Skeletal muscle tissue (tissue), 3 donors: ENCODE measurements at regions not wholly inside any gene's neighbourhood (a gene's known extent, or its start where the extent isn't known, plus 50 kb on each side); places are given as distances from the start of the nearest gene placed in this dataset.

Experiments used
- H3K27ac ChIP-seq: one replicate; pipeline ENCODE4 v1.7.0; 2013; ENCODE audit warnings: mild to moderate bottlenecking, low read depth, low read length, inconsistent platforms
- H3K27me3 ChIP-seq, 3 donors: one replicate each; pipeline ENCODE4 v1.7.0; 2013; ENCODE audit warnings: low read length in 3 of 3; ENCODE audit not compliant: control insufficient read depth in 3 of 3, insufficient read depth in 3 of 3
- H3K36me3 ChIP-seq, 3 donors: one replicate each; pipeline ENCODE4 v1.7.0; 2013; ENCODE audit warnings: low read length in 3 of 3; ENCODE audit not compliant: control insufficient read depth in 3 of 3, insufficient read depth in 3 of 3
- H3K4me1 ChIP-seq, 3 donors: one replicate each; pipeline ENCODE4 v1.7.0; 2013; ENCODE audit warnings: low read length in 3 of 3, mild to moderate bottlenecking in 3 of 3; ENCODE audit not compliant: control insufficient read depth in 3 of 3, insufficient read depth in 3 of 3
- H3K4me3 ChIP-seq, 3 donors: one replicate each; pipeline ENCODE4 v1.7.0; 2013; ENCODE audit warnings: low read length in 3 of 3
- H3K9ac ChIP-seq, 3 donors: one replicate each; pipeline ENCODE4 v1.7.0; 2013; ENCODE audit warnings: low read length in 3 of 3, mild to moderate bottlenecking in 3 of 3, moderate library complexity in 2 of 3, low read depth in 1 of 3
- H3K9me3 ChIP-seq, 3 donors: one replicate each; pipeline ENCODE4 v1.7.0; 2013; ENCODE audit warnings: low read length in 3 of 3; ENCODE audit not compliant: control insufficient read depth in 3 of 3
- donor health status: Osteomylitis.

GRCh38 chr2:136356125-136357006 is 238.4 kb upstream of the CXCR4 start:
- no peak overlapping the region for H3K27ac ChIP-seq
- H3K9ac ChIP-seq: no peak overlapping the region
- no peak overlapping the region for H3K4me3 ChIP-seq
- H3K9me3 ChIP-seq: no peaks in the 10 kb centered on the region
- no peaks in the 10 kb centered on the region for H3K36me3 ChIP-seq
- H3K27me3 ChIP-seq: no peaks in the 10 kb centered on the region
- H3K4me1 ChIP-seq: no peaks in the 10 kb centered on the region

GRCh38 chr2:136351684-136352083 is 233.7 kb upstream of the CXCR4 start:
- H3K27ac ChIP-seq: no peak overlapping the region

GRCh38 chr2:136347981-136348380 is 230.0 kb upstream of the CXCR4 start:
- Histone ChIP-seq H3K4me1 (no peaks in the 10 kb centered on the region), H3K9ac (no peak overlapping the region), H3K4me3 (no peak overlapping the region), H3K36me3 (no peaks in the 10 kb centered on the region), H3K27ac (no peak overlapping the region), H3K27me3 (no peaks in the 10 kb centered on the region), H3K9me3 (no peaks in the 10 kb centered on the region)

More at GRCh38 chr2:136351684-136352083, 233.7 kb upstream of the CXCR4 start:
- Histone ChIP-seq H3K9me3 (no peaks in the 10 kb centered on the region), H3K4me3 (no peak overlapping the region), H3K4me1 (no peaks in the 10 kb centered on the region), H3K27me3 (no peaks in the 10 kb centered on the region), H3K36me3 (no peaks in the 10 kb centered on the region), H3K9ac (no peak overlapping the region)

- Histone ChIP-seq H3K27me3 (no peaks in the 10 kb centered on the region), H3K4me3 (no peak overlapping the region), H3K9me3 (no peaks in the 10 kb centered on the region), H3K36me3 (no peaks in the 10 kb centered on the region), H3K9ac (no peak overlapping the region), H3K4me1 (no peaks in the 10 kb centered on the region), H3K27ac (no peak overlapping the region)
Observed at GRCh38 chr2:136344339-136344738, 226.4 kb upstream of the CXCR4 start.

GRCh38 chr2:136342138-136342537 is 224.2 kb upstream of the CXCR4 start:
- Histone ChIP-seq H3K9ac (no peak overlapping the region), H3K9me3 (no peaks in the 10 kb centered on the region), H3K4me3 (no peak overlapping the region), H3K36me3 (no peaks in the 10 kb centered on the region), H3K27me3 (no peaks in the 10 kb centered on the region), H3K27ac (no peak overlapping the region), H3K4me1 (no peaks in the 10 kb centered on the region)

GRCh38 chr2:136334967-136335366 is 217.0 kb upstream of the CXCR4 start:
- Histone ChIP-seq H3K4me3 (no peak overlapping the region), H3K4me1 (no peaks in the 10 kb centered on the region), H3K27ac (no peak overlapping the region), H3K36me3 (no peaks in the 10 kb centered on the region), H3K27me3 (peaks cover 0 to 4% (median 0%) of the 10 kb centered on the region in 3 donors), H3K9ac (no peak overlapping the region), H3K9me3 (no peaks in the 10 kb centered on the region)

GRCh38 chr2:136332436-136333095 is 214.6 kb upstream of the CXCR4 start:
- Histone ChIP-seq H3K36me3 (no peaks in the 10 kb centered on the region), H3K27ac (no peak overlapping the region), H3K9me3 (no peaks in the 10 kb centered on the region), H3K4me1 (no peaks in the 10 kb centered on the region), H3K9ac (no peak overlapping the region), H3K4me3 (no peak overlapping the region), H3K27me3 (peaks cover 0 to 4% (median 0%) of the 10 kb centered on the region in 3 donors)

- peaks cover 0 to 4% (median 0%) of the 10 kb centered on the region in 3 donors for H3K27me3 ChIP-seq
- no peak overlapping the region for H3K27ac ChIP-seq
- no peak overlapping the region for H3K9ac ChIP-seq
- no peak overlapping the region for H3K4me3 ChIP-seq
- H3K4me1 ChIP-seq: no peaks in the 10 kb centered on the region
- H3K9me3 ChIP-seq: no peaks in the 10 kb centered on the region
- no peaks in the 10 kb centered on the region for H3K36me3 ChIP-seq
Observed at GRCh38 chr2:136331226-136331625, 213.3 kb upstream of the CXCR4 start.

- no peak overlapping the region for H3K4me3 ChIP-seq
- no peaks in the 10 kb centered on the region for H3K36me3 ChIP-seq
- H3K4me1 ChIP-seq: no peaks in the 10 kb centered on the region
- H3K9ac ChIP-seq: no peak overlapping the region
- no peaks in the 10 kb centered on the region for H3K9me3 ChIP-seq
- no peak overlapping the region for H3K27ac ChIP-seq
- H3K27me3 ChIP-seq: peaks cover 0 to 4% (median 0%) of the 10 kb centered on the region in 3 donors
Observed at GRCh38 chr2:136328207-136328795, 210.4 kb upstream of the CXCR4 start.
